ENCODE measurements at regions not wholly inside any gene's neighbourhood (a gene's known extent, or its start where the extent isn't known, plus 50 kb on each side); places are given as distances from the start of the nearest gene placed in this dataset.

DNA sequence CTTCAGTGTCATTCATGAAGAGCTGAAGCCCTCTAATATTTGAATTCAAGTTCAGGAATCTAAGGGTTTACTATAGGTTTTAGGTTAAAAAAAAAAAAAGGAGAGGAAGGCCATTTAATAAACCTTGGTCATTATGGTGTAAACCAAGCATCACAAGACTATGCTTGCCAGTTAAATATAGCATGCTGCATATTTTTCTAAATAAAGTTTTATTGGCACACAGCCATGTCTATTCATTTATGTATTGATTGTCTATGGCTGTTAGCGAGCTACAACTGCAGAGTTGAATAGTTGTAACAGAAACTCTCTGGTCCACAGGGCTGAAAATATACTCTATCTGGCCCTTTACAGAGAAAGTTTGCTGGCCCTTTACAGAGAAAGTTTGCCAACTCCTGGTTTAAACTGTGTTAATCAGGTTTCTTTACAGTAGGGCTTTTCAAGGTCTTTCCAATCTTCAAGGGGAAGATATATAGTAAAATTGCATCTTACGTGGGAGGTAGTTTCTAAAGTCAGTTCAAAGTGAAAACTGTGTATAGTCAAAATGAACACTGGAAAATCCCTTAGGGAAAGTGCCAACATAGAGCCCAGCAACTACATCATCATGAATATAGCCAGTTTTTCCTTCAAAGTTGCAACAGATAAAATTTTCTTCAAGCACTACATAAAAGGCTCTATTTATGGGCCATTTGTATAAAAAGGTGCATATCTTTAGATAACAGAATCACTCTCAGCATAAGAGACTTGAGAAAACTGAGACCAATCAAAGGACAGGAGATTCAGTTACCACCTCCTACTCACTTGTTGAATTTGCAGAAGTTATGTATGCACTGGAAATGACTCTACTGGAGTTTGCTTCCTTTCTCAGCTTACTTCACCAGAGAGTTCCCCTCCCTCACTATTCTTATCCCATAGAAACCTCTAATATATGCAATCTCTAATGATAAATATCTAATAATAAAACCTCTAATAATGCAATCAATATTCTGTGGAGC, 49.7 kb upstream of the FRMD4B start:
- no peak for DNase-seq
